ENCODE measurements at regions not wholly inside any gene's neighbourhood (a gene's known extent, or its start where the extent isn't known, plus 50 kb on each side); places are given as distances from the start of the nearest gene placed in this dataset.
A peak's percentile ranks its signal among the peaks of the same experiment; 100 is the strongest.

DNA sequence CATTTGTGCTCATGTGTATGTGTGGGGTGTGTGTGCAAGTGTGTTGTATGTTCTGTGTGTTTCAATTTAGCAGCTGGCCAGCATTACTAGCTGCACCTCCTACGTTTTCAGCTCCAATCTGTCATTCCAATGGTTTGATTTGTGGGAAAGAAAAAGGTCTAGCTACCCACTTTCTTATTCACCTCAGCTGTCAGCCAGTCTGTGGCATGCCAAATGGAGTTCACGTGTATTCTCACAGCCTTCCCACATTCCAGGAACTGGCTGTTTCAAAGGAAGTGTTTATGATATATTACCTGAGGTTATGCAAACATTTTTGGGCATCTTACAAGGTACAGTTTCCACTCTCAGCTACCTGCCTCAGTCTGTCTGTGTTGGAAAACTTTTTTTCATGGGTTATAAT is 220.2 kb upstream of the CPNE8 start:
- no peak for DNase-seq (ENCODE audit: low read depth)

DNA sequence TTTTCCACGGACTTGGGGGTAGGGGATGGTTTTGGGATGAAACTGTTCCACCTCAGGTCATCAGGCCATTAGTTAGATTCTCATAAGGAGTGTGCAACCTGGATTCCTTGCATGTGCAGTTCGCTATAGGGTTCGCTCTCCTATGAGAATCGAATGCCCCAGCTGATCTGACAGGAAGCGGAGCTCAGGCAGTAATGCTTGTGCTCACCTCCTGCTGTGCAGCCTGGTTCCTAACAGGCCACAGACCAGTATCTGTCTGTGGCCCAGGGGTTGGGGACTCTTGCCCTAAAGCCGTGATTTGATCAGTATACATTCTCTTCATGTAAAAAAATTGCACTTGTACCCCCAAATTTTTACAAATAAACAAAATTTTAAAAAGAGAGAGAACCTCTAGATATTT is 219.4 kb upstream of the CPNE8 start:
- no peak for DNase-seq (ENCODE audit: low read depth)

DNA sequence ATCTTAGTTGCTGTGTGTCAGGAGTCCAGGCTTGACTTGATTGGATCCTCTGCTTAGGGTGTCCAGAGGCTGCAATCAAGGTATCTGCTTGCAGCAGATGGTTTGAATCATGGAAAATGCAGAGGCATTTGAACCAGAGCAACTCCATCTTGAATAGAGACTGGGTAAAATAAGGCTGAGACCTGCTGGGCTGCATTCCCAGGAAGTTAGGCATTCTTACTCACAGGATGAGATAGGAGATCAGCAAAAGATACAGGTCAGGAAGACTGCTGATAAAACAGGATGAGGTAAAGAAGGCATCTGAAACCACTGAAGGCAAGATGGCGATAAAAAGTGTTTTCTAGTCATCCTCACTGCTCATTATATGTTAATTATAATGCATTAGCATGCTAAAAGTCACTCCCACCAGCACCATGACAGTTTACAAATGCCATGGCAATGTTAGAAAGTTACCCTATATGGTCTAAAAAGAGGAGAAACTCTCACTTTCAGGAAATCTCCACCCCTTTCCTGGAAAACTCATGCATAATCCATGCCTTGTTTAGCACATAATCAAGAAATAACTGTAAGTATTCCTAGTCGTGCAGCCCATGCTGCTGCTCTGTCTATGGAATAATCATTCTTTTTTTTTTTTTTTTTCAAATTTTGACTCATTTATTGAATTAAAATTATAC is 218.3 kb upstream of the CPNE8 start:
- no peak for DNase-seq (ENCODE audit: low read depth)

- DNase-seq (ENCODE audit: low read depth): no peak
These were observed 217.3 kb upstream of the CPNE8 start for GRCh38 chr12:39122562-39123204.

DNA sequence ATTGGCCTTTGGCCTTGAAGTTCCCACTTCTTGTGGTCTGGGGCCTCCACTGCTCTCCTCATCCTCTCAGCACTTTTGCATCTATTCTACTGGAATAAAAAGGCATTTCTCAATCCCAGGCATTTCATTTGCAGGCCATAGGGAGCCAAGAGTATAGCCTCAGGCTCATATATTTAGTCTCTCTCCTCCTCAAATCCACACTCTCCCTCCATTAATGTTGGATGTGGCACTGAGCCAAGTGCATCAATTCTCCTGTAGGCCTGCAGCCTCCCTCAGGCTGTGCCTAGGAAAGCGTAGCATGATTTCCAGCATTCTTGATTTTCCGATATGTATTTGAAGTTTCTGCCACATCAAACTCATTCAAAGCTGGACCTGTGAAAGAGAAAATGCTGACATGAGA is 211.5 kb upstream of the CPNE8 start:
- DNase-seq (ENCODE audit: low read depth): no peak

DNA sequence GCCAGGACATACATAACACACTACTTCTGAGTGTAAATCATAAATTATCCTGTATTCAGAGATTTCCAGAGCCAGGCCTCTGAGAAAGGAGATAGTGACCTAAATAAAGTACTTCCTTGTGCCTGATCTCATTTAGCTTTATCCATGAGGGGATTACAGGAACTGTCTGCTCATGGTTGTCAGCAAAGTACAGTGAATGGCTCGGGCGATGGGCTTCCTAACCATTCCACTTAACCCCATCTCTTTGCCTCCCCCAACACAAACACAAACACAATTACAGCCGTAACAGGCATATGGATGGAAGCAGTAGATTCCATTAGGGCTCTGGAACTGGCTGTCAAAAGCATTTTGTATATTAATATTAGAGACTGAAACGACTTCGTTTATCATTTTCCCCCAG is 206.7 kb upstream of the CPNE8 start:
- DNase-seq (ENCODE audit: low read depth): no peak

DNA sequence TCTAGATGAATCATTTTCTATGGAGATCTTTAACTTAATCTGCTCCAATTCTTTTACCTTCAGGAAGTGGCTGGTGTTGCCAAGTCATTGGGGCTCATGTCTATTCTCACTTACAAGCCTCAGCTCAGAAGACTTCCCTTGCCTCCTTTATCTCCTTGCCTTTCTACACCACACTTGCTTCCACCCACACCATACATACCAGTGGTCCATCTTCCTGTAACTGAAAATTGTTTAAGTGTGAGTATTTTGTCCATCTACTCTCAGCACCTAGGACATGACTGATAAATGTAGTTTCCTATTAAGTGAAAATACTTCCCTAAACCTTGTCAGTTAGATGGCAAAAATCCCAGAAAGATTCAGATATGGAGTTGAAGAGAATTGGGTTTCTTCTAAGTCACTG is 199.7 kb upstream of the CPNE8 start:
- no peak for DNase-seq (ENCODE audit: low read depth)

DNA sequence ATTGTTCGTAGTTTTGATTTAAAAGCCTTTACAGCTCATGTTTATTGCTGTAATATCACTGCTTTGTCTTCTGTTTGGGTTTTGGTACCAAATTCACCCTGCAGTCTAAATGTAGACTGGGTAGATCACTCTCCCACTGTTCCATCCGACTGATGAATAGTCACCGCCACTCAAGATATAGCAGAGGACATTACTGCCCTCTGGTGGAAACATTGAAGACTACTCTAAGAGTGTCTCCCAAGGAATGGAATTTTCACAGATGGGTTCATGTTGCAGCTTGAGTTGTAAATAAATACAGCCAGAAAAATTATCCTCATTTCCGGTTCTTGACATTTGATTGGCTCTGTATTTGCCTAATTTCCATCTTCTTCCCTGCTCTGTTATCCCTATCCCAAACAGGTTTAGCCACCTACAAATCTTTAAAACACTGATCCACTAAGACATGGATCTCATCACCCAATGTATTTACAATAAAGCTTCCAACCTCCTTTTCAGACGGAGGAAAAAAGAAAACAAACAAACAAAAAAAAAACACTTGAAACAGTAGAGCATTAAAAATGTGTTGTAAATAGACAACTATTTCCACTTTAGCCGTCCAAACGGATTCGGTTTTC is 198.3 kb upstream of the CPNE8 start:
- DNase-seq (ENCODE audit: low read depth): peak; percentile 53

- peak; percentile 0 for DNase-seq (ENCODE audit: low read depth)
These were observed 197.3 kb upstream of the CPNE8 start for GRCh38 chr12:39102474-39103209.

- no peak for DNase-seq (ENCODE audit: low read depth)
These were observed 190.4 kb upstream of the CPNE8 start for GRCh38 chr12:39095636-39096330.

DNA sequence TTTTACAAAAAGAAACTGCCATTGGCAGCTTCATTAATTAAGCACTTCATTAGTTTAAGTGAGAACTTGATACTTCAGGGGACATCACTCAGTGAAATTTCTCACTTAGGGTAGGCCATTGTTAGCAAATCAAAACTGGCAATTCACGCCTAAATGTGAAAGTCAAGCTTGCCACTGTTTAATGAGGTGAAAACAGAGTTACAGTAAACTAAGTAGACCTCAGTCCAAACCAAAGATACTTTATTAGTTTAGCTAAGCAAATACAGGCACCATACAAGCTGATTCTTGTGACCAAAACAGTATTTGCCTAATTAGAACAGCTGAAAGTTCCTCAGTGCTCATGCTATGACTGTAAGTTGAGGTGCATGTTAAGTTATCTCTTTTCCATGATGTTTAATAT is 176.5 kb upstream of the CPNE8 start:
- DNase-seq (ENCODE audit: low read depth): no peak

DNA sequence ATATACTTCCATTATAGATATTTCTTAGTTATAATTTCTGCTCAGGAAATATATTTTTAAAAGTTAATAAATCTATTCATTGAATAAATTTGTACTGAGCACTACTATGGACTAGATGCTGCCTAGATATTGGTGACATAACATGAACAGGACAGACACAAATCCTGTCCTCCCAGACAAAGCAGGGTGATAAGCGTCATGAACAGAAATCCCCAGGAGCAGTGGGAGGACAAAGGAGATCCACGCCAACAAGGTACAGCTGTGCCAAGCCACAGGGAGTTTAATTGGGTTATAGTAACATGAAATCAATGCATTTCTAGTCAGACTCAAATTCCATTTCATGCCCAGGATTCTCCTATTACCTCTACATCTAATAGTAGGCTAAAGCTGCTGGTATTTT is 171.8 kb upstream of the CPNE8 start:
- no peak for DNase-seq (ENCODE audit: low read depth)

DNA sequence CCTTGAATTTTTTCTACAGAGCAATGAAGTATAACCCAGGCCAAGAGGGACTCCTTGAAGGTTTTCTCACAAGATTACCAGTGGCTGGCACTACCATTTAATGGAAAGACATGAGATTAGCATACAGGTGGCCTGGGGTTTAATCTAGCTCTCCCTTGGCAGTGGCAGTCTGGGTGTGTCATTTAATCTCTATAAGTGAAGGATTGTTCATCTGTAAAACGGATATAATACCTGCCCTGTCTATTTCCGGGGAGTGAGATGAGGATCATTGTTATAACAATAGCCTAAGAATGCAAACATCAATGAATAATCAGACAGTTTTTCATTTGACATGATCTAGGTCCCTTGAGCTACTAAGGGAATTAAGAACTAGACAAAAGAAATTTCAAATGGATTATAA is 168.7 kb upstream of the CPNE8 start:
- no peak for DNase-seq (ENCODE audit: low read depth)

DNA sequence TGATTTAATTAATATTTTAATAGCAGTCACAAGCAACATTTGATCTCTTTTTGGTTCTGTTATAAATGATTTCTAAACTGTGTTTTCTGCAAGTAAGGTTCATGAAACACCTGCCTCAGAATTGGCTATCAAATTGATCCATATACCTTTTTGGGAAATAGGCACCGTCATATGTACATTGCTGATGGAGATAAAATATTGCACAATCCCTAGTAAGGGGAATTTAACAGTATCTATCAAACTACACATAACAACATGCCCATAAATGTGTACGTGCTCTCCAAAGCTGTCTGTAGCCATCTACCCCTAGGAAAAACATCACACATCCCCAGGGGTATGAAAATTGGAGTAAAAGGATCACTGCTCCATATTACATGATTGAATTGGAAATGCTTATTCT is 167.3 kb upstream of the CPNE8 start:
- no peak for DNase-seq (ENCODE audit: low read depth)

DNA sequence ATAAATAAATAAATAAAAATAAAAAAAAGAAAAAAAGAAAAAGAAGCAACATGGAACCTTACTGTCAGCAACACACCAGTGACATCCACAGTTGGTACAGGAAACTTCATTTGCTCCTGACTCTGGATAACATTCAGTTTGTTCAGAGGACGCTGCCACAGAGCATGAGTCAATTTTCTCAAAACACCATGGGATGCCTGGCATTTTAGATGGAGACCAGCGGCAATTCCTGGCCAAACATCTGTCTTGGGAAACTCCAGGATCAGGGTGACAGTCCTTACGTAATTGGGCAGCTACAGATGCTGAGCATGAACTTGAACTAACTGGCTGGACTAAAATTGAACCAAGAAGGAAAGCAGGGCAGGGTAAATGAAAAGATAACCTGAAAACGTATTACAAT is 166.2 kb upstream of the CPNE8 start:
- no peak for DNase-seq (ENCODE audit: low read depth)

GRCh38 chr12:39070775-39071174 is 165.4 kb upstream of the CPNE8 start:
- DNase-seq (ENCODE audit: low read depth): no peak

DNA sequence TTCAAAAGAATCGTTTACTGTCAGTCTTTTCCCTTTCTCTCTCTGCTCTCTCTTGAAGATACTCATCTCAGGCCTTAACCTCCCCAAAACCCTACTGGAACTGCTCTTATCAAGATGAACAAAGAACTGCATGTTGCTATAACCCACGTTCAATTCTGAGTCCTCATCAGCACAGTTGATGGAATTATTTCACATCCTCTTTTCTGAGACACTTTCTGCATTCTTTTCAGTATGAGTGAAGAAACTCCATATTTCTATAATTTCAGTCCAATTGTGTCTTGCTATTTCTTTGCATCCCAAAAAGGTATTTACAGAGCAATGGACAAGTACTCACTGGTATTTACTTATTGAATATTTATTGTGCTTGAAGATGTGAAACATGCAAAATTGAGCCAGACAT is 160.1 kb upstream of the CPNE8 start:
- no peak for DNase-seq (ENCODE audit: low read depth)

DNA sequence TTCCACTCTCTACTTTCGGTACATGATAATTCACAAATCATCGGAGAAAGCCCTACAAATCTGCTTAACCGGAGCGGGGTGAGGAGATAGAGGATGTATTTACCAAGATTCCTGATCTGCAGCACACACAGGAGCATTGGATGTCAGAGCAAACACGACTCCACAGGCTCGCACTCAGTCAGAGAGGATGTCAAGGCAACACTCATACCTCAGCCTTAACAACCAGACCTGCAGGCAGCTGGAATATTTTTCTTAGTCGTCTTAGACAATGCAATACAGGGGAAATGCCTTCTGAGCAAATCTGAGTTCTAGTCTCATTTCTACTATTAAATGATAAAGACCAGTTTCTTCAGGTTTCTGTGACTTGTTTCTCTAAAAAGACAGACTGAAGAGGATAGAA is 159.3 kb upstream of the CPNE8 start:
- no peak for DNase-seq (ENCODE audit: low read depth)

GRCh38 chr12:39062266-39062996 is 157.0 kb upstream of the CPNE8 start:
- no peak for DNase-seq (ENCODE audit: low read depth)

GRCh38 chr12:39061576-39061975 is 156.2 kb upstream of the CPNE8 start:
- no peak for DNase-seq (ENCODE audit: low read depth)

- DNase-seq (ENCODE audit: low read depth): no peak
These were observed 143.0 kb upstream of the CPNE8 start for GRCh38 chr12:39048395-39048794.

Measured in ELR (cell line).